NCI-H524 treated with DMSO at 0.1 percent for 48 hours (cell line): ENCODE measurements at regions not wholly inside any gene's neighbourhood (a gene's known extent, or its start where the extent isn't known, plus 50 kb on each side); places are given as distances from the start of the nearest gene placed in this dataset.
A peak's percentile ranks its signal among the peaks of the same experiment; 100 is the strongest.
"Not testable (repeated sequence)": the region's sequence is repeated elsewhere in the genome, so short reads cannot be mapped to it uniquely, and the experiment has no call there.

Source experiments
- DNase-seq: peaks from one replicate; lab custom pipeline; 2025; lab: John Stamatoyannopoulos, UW

- DNase-seq, result no peak
Observed at GRCh38 chr16:64297863-64298600, 823.8 kb downstream of the CDH11 start.

DNA sequence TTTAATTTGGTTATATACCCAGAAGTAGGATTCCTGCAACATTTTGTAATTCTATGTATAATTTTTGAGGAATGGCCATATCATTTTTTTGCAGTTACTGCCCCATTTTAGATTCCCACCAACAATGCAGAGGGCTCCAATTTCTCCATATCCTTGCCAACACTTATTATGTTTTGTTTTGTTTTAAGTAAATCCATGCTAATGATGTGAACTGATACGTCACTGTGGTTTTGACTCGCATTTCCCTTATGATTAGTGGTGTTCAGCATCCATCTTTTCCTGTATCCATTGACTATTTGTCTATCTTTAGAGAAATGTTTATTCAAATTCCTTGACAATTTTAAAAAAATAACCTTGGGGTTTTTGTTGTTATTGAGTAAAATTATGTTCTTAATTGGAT lies 826.4 kb downstream of the CDH11 start:
- DNase-seq, result no peak

GRCh38 chr16:64292953-64293352 lies 828.9 kb downstream of the CDH11 start:
- no peak for DNase-seq

DNA sequence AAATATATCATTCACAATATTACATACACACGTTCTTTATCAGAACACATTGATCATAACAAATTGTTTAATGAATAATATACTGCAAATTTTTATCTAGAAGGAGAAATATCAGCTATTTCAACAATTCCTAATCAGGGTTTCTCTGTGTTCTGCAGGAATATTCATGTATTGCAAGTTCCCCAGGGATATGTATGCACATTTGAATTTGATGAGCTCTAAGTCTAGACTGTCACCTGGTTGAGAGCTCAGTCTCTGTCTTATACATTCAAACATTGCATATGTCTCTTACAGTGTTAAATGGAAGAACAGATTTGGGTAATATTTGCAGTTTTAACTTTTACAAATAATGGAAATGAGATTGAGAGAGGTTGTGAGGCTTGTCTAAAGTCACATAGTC lies 829.7 kb downstream of the CDH11 start:
- DNase-seq, result no peak

- DNase-seq, result no peak
Observed at GRCh38 chr16:64290461-64290860, 831.4 kb downstream of the CDH11 start.

DNA sequence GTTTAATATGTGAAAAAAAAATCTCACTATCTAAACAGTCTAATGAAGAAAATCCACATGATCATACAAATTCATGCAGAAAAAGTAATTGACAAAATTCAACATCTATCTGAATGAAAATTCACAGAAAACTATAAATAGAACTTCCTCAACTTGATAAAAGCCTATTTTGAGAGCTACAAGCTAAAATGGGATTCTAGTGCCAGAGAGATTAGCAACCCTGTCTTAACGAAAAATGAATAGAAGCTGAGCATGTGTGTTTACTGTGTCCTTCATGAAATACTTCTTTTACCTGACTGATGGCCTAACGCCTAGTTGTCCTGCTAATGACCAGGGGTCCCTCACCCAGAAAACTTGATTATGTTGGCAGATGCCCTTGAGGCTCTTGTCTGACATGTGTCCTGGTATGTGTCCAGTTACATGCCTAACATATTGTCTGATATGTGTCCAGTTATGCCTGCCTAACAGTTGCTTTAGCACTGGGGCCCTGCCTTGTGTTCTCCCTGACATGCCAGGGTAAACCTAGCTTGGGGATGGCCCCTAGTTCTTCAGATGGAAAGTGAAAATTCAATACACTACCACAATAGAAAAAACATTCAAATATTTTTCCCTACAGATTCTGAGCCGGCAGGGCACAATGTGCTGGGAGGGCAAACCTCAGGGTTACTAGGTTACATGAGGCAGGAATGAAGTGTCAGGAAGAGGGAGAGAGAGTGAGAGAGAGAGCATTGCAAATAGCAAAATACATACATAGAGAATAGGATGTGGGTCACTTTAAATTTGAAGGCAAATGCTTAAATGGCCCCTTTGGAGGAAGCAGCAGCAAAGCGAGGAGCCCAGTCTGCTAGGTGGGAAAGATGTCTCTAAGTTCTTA lies 834.0 kb downstream of the CDH11 start:
- DNase-seq, result no peak

- no peak for DNase-seq
Observed at GRCh38 chr16:64282181-64282580, 839.7 kb downstream of the CDH11 start.

DNA sequence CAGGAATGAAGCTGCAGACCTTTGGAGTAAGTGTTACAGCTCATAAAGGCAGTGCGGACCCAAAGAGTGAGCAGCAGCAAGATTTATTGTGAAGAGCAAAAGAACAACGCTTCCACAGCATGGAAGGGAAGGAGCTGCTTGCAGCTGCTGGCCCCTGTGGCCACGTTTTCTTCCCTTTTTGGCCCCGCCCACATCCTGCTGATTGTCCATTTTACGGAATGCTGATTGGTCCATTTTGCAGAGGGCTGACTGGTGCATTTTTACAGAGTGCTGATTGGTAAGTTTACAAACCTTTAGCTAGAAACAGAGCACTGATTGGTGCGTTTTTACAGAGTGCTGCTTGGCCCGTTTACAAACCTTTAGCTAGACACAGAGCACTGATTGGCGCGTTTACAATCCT lies 841.5 kb downstream of the CDH11 start:
- DNase-seq, result no peak

- no peak for DNase-seq
Observed at GRCh38 chr16:64278196-64278595, 843.7 kb downstream of the CDH11 start.

DNA sequence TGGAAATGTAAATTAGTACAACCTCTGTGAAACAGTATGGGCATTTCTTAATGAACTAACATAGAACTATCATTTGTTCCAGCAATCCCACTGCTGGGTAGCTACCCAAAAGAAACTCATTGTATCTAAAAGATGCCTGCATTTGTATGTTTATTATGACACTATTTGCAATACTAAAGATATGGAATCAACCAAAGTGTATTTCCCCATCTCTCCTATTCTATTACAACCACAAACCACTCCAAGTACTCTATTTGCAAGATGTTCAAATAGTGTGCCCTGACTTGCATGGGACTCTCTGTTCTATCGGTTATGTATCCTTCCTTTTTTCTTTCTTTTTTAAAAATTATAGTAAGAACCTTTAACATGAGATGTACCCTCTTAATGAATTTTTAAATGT lies 845.2 kb downstream of the CDH11 start:
- no peak for DNase-seq

GRCh38 chr16:64272028-64272427 lies 849.8 kb downstream of the CDH11 start:
- DNase-seq, result no peak

GRCh38 chr16:64269756-64270155 lies 852.1 kb downstream of the CDH11 start:
- DNase-seq, result no peak

DNA sequence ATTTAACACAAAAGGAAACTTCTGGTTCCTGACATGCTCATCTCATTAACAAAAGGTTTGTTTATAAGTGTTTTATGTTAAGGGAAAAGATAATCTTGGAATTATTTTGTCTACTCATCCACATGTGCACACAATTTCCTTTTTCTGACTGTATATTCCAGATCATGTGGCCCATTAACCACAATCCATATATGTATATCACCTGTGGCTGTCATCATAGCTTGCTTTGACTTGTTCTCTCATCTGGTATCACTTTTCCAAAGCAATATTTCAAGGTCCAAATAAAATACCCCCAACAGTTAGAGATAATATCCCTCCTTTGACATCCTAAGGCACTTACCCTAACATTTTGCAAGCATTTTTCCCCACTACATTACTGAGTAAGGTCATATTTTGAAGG lies 856.1 kb downstream of the CDH11 start:
- DNase-seq, result no peak

DNA sequence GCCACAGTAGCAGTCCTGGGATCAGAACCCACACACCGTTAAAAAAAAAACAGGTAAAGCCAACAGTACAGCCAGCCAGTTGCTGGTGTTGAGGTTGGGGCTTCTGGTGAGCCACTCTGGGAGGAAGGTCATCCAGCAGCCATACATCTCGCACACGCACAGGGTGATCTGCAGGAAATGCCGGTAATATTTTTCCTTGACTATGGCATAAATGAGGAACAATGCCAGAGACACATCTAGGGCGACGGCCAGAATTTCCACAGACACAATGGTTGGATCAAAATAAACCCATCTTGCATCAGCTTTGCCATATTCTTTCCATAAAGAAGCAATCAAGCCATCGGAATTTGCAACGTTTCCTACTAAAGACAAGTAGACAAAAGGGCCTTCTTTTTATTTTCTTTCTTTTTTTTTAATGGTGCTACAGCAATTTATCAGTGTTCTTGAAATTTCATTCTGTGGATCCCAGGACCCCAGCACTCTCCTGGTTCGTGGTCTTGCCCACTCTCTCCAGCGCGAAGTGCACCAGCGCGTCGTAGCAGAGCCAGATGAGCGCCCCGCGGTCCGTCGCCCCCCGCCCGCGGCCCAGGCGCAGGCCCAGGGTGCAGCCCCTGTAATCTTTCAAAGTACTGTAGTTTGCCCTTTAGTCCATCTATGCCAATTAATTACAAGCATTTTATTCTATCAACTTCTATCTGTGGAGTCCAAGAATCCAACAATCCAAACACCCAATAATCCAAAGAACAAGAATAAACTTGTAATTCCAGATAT lies 861.0 kb downstream of the CDH11 start:
- not testable (repeated sequence) for DNase-seq

DNA sequence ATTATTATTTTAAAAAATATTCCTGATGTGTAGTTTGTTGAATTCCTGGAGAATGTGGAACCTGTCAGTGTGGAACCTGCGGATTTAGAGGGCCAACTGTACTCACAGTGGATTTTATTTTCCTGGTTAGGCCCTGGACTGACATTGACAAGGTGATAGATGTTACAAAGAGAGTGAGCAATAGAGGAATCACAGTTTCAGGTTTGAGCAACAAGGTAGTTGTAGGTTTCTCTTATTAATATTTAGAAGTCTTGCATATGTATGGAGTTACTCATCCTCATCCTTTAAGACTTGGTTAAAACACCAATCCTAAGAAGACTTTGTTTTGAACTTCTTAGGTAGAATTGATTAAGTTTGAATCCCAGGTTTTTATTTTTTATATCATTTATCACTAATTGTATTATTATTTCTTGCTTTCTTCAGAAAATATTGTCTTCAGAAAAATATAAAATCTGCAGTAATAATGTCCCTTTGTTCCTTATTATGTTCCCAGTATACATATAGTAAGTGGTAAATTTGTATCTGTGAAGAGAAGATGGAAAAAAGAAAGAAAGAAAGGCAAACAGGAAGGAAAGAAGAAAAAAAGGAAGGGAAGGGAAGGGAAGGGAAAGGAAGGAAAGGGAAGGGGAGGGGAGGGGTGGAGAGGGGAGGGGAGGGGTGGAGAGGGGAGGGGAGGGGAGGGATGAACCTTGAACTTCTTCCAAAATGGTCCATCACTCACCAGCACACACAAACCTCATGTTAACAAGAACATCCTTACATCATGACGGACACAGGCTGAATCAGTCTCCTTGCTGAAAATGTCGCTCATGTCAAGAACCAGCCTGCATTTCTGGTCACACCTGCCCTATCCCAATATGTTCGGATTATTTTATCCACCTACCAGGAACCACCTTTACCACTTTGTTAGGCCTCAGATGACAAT lies 867.2 kb downstream of the CDH11 start:
- no peak for DNase-seq

GRCh38 chr16:64253525-64253924 lies 868.3 kb downstream of the CDH11 start:
- DNase-seq, result no peak

DNA sequence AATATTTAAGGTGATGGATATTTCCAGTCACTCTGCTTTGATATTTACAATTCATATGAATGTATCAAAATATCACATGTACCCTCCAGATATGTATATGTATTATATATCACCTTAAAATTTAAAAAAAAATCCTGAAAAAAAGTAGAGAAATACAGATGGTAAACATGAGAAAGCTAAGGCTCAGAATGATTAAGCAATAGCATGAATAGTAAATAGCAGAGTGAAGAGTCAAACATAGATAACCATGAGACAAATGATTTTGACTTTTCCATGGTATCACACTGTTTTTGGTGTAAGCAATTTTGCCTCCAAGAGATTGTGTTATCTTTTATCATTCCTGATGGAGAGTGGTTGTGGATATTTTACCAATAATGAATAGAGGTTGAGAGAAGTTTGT lies 868.8 kb downstream of the CDH11 start:
- no peak for DNase-seq

GRCh38 chr16:64251742-64252141 lies 870.1 kb downstream of the CDH11 start:
- no peak for DNase-seq

DNA sequence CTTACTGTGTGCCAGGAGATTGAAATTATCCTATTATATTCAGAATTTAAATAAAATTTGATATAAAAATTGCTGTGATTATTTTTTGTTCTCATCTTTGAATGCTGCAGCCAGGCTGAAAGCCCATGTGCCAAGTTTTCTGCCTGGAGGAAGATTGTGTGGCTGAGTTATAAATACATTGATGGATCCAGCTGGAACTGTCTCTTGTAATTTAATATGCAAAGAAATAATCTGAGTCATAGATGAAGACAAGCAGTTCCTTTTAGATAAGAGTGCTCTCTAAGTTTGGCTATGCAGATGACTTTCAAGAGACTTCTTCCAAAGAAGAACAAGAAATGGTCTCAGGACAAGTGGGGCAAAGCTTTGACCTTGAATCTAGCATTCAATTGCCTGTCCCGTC lies 871.0 kb downstream of the CDH11 start:
- no peak for DNase-seq

DNA sequence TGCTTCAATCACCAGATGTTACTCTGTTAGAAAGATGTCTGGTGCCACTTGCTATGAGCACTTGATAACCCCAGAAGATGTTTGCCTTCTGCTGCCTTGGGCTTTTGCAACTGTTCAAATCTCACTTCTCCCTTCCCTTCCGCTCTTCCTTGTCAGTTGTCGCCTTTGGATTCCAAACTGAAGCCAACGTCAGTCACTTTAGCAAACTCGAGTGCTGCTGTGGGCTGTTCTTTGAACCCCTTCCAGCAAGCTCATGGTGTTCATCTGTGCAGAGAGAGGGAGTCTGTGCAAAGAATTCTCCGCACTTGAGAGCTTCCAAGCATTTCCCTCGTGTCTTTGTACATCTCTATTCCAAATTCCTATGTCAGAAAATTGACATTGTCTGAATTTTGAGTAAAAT lies 879.4 kb downstream of the CDH11 start:
- DNase-seq, result peak; percentile 97

DNA sequence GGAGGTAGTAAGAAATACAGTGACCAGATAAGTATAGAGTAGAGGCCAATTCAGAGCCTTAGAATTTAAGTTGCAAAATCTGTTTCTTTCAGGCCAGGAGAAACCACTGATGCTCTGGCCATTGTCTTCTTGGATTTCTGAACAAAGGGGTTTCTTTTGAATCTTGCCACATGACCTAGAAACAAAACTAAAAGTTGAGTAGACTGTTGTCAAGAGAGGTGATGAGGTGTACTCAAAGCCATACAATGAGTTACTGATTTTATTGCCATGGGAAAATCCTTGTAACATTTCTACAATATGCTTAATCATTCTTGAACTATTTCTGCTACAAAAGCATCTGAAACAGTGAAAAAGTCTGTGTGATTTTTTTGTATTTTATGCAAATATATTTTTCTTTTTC lies 881.3 kb downstream of the CDH11 start:
- no peak for DNase-seq

DNA sequence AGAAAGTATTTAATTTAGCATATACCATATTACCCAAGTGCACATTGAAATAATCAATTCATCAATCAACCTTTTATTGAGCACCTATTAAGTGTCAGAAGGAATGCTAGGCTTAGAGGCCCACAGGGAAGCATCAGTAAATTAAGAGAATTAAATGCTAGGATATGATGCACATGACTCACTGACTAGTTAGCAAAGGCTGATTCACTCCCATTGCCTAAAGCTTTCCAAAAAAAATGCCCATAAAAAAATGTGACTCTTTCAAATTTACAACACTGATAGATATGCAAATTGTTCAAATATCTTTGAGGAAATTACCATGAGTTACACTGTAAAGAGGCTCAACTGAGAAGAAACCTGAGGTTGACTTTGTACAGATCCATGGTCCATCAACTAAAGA lies 883.3 kb downstream of the CDH11 start:
- DNase-seq, result no peak
